ENCODE measurements at regions not wholly inside any gene's neighbourhood (a gene's known extent, or its start where the extent isn't known, plus 50 kb on each side); places are given as distances from the start of the nearest gene placed in this dataset.
A peak's percentile ranks its signal among the peaks of the same experiment; 100 is the strongest.

DNA sequence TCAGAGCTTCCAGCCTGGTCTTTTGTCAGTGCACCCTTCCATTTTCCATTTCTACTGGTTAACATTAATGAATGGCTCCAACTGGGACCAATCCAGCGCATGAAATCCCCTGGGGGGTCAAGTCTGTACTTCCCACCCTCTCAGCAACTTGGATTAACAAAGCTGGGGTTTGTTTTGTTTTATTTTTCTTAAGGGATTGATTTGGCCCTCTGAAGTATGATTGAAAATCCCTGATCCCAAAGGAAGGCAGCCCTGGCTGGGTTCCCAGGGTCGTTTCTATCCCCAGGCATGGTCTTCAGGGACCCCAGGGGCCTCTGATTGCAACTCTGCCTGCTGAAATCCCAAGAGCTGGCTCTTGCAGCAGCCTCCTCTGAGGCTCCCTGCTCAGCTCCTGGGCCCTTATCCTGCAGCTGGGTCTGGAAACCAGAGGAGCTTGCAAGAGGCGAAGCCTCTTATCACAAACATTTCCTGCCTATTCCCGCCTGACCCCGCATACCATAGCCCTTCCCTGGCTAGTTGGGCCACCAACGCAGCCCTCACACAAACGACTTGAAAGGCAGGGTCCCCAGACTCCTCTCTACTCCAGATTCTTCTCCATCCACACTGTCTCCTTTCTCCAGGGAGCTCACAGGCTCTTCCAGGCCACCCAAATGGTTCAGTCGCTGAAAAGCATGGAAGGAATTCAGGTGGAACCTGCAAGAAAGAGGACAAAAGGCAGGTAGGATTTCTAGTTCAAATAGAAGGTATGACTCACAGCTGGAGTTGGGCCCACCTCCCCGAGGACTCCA is 109.7 kb upstream of the PKDCC start:
- no peak for DNase-seq (ENCODE audit: low spot score)

DNA sequence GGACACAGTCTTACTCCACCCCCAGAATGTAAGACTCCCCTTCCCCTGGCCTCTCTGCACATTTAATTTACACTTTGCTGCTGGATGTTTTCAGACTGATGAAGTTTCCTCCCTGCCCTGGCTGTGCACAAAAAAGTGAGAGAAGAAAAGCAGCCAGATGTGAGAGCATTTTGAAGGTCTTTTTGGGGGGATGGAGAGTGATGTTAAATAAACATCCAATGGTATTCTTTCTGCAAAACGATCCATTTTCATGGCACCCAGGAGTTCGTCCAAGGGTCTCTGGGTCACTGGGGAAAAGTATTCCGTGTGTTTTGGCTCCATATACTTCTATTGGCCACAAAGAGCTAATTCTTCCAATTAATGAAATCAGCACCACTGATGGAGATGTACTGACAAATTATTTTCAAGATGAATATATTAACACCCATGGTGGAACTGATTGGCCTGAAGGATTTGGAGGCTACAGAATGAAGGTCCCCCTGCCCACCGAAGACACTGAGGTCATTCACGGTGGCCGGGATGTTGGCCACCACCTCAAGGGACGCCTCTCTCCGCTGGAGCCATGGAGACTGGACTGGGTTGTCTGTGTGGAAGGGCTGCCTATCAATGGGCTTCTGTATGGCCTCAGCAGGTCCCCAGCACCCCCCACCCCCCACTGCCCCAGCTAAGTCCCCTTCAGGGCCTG is 107.6 kb upstream of the PKDCC start:
- no peak overlapping the region for H3K9ac ChIP-seq (ENCODE audit: low read depth in 1 of 2, low read length in 2 of 2)
- H3K4me3 ChIP-seq (ENCODE audit: low read depth in 1 of 3, low read length in 3 of 3), result no peak overlapping the region
- no peaks in the 10 kb centered on the region for H3K27me3 ChIP-seq (ENCODE audit: control insufficient read depth in 4 of 4, insufficient read depth in 4 of 4, low read length in 3 of 4)
- 71% methylated on average over 8 of the region's 8 CpGs for WGBS
- TF ChIP-seq FOXA2 (IDR thresholded peaks at IDR 0.05) (no peak), YY1 (IDR thresholded peaks at IDR 0.05) (no peak), EGR1 (IDR thresholded peaks at IDR 0.05; ENCODE audit: low read depth in 2 of 2) (no peak), HNF4A (conservative IDR thresholded peaks at IDR 0.05) (no peak), TAF1 (conservative IDR thresholded peaks at IDR 0.05) (no peak), NR2F2 (IDR thresholded peaks at IDR 0.05) (no peak), HNF4G (IDR thresholded peaks at IDR 0.05) (no peak)
- TF ChIP-seq, protein P1, sequence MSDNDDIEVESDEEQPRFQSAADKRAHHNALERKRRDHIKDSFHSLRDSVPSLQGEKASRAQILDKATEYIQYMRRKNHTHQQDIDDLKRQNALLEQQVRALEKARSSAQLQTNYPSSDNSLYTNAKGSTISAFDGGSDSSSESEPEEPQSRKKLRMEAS (IDR thresholded peaks at IDR 0.05), result no peak
- TF ChIP-seq, protein P2, sequence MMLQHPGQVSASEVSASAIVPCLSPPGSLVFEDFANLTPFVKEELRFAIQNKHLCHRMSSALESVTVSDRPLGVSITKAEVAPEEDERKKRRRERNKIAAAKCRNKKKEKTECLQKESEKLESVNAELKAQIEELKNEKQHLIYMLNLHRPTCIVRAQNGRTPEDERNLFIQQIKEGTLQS (IDR thresholded peaks at IDR 0.05), result no peak
- TF ChIP-seq, protein P3, sequence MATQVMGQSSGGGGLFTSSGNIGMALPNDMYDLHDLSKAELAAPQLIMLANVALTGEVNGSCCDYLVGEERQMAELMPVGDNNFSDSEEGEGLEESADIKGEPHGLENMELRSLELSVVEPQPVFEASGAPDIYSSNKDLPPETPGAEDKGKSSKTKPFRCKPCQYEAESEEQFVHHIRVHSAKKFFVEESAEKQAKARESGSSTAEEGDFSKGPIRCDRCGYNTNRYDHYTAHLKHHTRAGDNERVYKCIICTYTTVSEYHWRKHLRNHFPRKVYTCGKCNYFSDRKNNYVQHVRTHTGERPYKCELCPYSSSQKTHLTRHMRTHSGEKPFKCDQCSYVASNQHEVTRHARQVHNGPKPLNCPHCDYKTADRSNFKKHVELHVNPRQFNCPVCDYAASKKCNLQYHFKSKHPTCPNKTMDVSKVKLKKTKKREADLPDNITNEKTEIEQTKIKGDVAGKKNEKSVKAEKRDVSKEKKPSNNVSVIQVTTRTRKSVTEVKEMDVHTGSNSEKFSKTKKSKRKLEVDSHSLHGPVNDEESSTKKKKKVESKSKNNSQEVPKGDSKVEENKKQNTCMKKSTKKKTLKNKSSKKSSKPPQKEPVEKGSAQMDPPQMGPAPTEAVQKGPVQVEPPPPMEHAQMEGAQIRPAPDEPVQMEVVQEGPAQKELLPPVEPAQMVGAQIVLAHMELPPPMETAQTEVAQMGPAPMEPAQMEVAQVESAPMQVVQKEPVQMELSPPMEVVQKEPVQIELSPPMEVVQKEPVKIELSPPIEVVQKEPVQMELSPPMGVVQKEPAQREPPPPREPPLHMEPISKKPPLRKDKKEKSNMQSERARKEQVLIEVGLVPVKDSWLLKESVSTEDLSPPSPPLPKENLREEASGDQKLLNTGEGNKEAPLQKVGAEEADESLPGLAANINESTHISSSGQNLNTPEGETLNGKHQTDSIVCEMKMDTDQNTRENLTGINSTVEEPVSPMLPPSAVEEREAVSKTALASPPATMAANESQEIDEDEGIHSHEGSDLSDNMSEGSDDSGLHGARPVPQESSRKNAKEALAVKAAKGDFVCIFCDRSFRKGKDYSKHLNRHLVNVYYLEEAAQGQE (IDR thresholded peaks at IDR 0.05), result no peak
- TF ChIP-seq, protein P4, sequence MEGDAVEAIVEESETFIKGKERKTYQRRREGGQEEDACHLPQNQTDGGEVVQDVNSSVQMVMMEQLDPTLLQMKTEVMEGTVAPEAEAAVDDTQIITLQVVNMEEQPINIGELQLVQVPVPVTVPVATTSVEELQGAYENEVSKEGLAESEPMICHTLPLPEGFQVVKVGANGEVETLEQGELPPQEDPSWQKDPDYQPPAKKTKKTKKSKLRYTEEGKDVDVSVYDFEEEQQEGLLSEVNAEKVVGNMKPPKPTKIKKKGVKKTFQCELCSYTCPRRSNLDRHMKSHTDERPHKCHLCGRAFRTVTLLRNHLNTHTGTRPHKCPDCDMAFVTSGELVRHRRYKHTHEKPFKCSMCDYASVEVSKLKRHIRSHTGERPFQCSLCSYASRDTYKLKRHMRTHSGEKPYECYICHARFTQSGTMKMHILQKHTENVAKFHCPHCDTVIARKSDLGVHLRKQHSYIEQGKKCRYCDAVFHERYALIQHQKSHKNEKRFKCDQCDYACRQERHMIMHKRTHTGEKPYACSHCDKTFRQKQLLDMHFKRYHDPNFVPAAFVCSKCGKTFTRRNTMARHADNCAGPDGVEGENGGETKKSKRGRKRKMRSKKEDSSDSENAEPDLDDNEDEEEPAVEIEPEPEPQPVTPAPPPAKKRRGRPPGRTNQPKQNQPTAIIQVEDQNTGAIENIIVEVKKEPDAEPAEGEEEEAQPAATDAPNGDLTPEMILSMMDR (IDR thresholded peaks at IDR 0.05; ENCODE audit: low read depth, low read length, missing input control), result no peak
- TF ChIP-seq, protein P5, sequence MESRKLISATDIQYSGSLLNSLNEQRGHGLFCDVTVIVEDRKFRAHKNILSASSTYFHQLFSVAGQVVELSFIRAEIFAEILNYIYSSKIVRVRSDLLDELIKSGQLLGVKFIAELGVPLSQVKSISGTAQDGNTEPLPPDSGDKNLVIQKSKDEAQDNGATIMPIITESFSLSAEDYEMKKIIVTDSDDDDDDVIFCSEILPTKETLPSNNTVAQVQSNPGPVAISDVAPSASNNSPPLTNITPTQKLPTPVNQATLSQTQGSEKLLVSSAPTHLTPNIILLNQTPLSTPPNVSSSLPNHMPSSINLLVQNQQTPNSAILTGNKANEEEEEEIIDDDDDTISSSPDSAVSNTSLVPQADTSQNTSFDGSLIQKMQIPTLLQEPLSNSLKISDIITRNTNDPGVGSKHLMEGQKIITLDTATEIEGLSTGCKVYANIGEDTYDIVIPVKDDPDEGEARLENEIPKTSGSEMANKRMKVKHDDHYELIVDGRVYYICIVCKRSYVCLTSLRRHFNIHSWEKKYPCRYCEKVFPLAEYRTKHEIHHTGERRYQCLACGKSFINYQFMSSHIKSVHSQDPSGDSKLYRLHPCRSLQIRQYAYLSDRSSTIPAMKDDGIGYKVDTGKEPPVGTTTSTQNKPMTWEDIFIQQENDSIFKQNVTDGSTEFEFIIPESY (IDR thresholded peaks at IDR 0.05), result no peak
- no peaks in the 10 kb centered on the region for H3K9me3 ChIP-seq (ENCODE audit: control insufficient read depth in 4 of 4, low read length in 3 of 4)
- peak overlapping the region in 1 of 2 donors; percentile 52 for H3K27ac ChIP-seq (ENCODE audit: low read depth in 1 of 2, low read length in 2 of 2)
- H3K4me1 ChIP-seq (ENCODE audit: control insufficient read depth in 4 of 4, insufficient read depth in 4 of 4, low read length in 3 of 4), result no peaks in the 10 kb centered on the region
- no peaks in the 10 kb centered on the region for H3K36me3 ChIP-seq (ENCODE audit: control insufficient read depth in 4 of 4, insufficient read depth in 3 of 4, low read depth in 1 of 4, low read length in 3 of 4)
- no peak for DNase-seq (ENCODE audit: low spot score)

More for the DNA sequence above, 109.7 kb upstream of the PKDCC start:
- Histone ChIP-seq H3K9me3 (ENCODE audit: control insufficient read depth in 4 of 4, low read length in 3 of 4) (no peaks in the 10 kb centered on the region), H3K4me1 (ENCODE audit: control insufficient read depth in 4 of 4, insufficient read depth in 4 of 4, low read length in 3 of 4) (no peaks in the 10 kb centered on the region), H3K27ac (ENCODE audit: low read depth in 1 of 2, low read length in 2 of 2) (peak overlapping the region in 1 of 2 donors; percentile 33), H3K27me3 (ENCODE audit: control insufficient read depth in 4 of 4, insufficient read depth in 4 of 4, low read length in 3 of 4) (no peaks in the 10 kb centered on the region), H3K9ac (ENCODE audit: low read depth in 1 of 2, low read length in 2 of 2) (no peak overlapping the region), H3K4me3 (ENCODE audit: low read depth in 1 of 3, low read length in 3 of 3) (no peak overlapping the region), H3K36me3 (ENCODE audit: control insufficient read depth in 4 of 4, insufficient read depth in 3 of 4, low read depth in 1 of 4, low read length in 3 of 4) (no peaks in the 10 kb centered on the region)
- 56% methylated on average over 9 of the region's 9 CpGs for WGBS
- TF ChIP-seq NR2F2 (IDR thresholded peaks at IDR 0.05), result peak; percentile 27
- TF ChIP-seq, protein P1 (IDR thresholded peaks at IDR 0.05), result no peak
